Right lobe of liver (tissue), 6 donors: ENCODE measurements at regions not wholly inside any gene's neighbourhood (a gene's known extent, or its start where the extent isn't known, plus 50 kb on each side); places are given as distances from the start of the nearest gene placed in this dataset.

Experiments
- ATAC-seq, 4 donors: fragments of 200-7000 bp; cut with Tn5 transposase; one replicate each; pipeline ENCODE4 v1.9.1; 2020; ENCODE audit warnings: mild to moderate bottlenecking in 4 of 4, moderate library complexity in 4 of 4
- DNase-seq, 3 donors: peaks; one replicate each; pipeline ENCODE4 v3.0.0-alpha.2; 2020
- H3K27ac ChIP-seq, 3 donors: fragments of 200-600 bp; one replicate each; pipeline ENCODE4 v1.8.0; 2022
- H3K27me3 ChIP-seq, 2 donors: fragments of 200-600 bp; one replicate each; pipeline ENCODE4 v1.8.0; 2022
- H3K36me3 ChIP-seq, 4 donors: fragments of 200-600 bp; sonication (generic) in 1 of 4; one replicate each; pipeline versions ENCODE4 v1.5.1 to v1.8.0; 2017 to 2022; ENCODE audit warnings: control low read depth in 1 of 4
- H3K4me1 ChIP-seq, 4 donors: fragments of 200-600 bp; sonication (generic) in 1 of 4; one replicate each; pipeline versions ENCODE4 v1.5.1 to v1.8.0; 2017 to 2022; ENCODE audit warnings: control low read depth in 1 of 4
- H3K4me3 ChIP-seq, 3 donors: fragments of 200-600 bp; one replicate each; pipeline ENCODE4 v1.8.0; 2022
- H3K9me3 ChIP-seq, 4 donors: fragments of 200-600 bp; sonication (generic) in 1 of 4; one replicate each; pipeline versions ENCODE4 v1.5.1 to v1.8.0; 2017 to 2022; ENCODE audit warnings: control low read depth in 1 of 4
- CTCF ChIP-seq, 4 donors: fragments of 200-600 bp in 3 of 4; fragments of 450-650 bp in 1 of 4; IDR thresholded peaks; one replicate each; pipeline versions ENCODE4 v1.5.1 to v1.8.0; 2016 to 2022; ENCODE audit warnings: antibody characterized with exemption in 4 of 4, mild to moderate bottlenecking in 2 of 4
- POLR2A ChIP-seq: fragments of 450-650 bp; IDR thresholded peaks from one replicate; pipeline ENCODE4 v1.6.1; 2017; ENCODE audit warnings: antibody characterized with exemption, mild to moderate bottlenecking
- WGBS: methylation state at CpG from one replicate; pipeline ENCODE4 v1.1.6; 2018; ENCODE audit warnings: low coverage, low lambda C conversion rate; ENCODE audit not compliant: insufficient coverage; ENCODE audit errors: missing lambda C conversion rate; 5-methylcytosine and 5-hydroxymethylcytosine counted together
- intact Hi-C, 2 donors: fragments of 100-400 bp; cut with DNase I; formaldehyde crosslinking; loops; one replicate each; pipeline versions ENCODE4 v1.11.2 to v1.14.1; 2022
- small RNA-seq, 2 experiments: library from RNA; depleted of rRNA; stranded (forward); fragments of <200 nt; gene quantifications; one replicate each; pipeline ENCODE3, GENCODE V24; 2016
- donor health status: DM: no; HTN: yes; CAD: no.
- donor health status: DM: no; HTN: no; CAD: no.
- donor health status: DM: no; HTN: no; CAD: no.
- donor health status: DM: no; HTN: yes; CAD: no.
- donor health status: DM: no; HTN: yes; CAD: no.

- no peaks in the 10 kb centered on the region for H3K36me3 ChIP-seq
- WGBS: 100% methylated on average over 1 of the region's 1 CpG
- ATAC-seq (no peak), DNase-seq (no peak)
- H3K9me3 ChIP-seq: no peaks in the 10 kb centered on the region
- TF ChIP-seq CTCF (IDR thresholded peaks at IDR 0.05): no peak
- no peak for TF ChIP-seq POLR2A
- no peaks in the 10 kb centered on the region for H3K27me3 ChIP-seq
- H3K27ac ChIP-seq: no peak overlapping the region
- intact Hi-C loops: no loop called here
- no peak overlapping the region for H3K4me3 ChIP-seq
- peaks cover 0 to 2% (median 0%) of the 10 kb centered on the region in 4 donors for H3K4me1 ChIP-seq
Observed at GRCh38 chr14:30808576-30808975, 65.8 kb upstream of the COCH start.

- WGBS: 71% methylated on average over 4 of the region's 5 CpGs
- Histone ChIP-seq H3K36me3 (no peaks in the 10 kb centered on the region), H3K4me1 (no peaks in the 10 kb centered on the region), H3K27ac (no peak overlapping the region), H3K4me3 (no peak overlapping the region), H3K9me3 (no peaks in the 10 kb centered on the region), H3K27me3 (no peaks in the 10 kb centered on the region)
- DNase-seq (no peak), ATAC-seq (no peak)
- TF ChIP-seq CTCF (IDR thresholded peaks at IDR 0.05) (no peak), POLR2A (no peak)
- intact Hi-C loops: no loop called here
Observed at GRCh38 chr14:30813216-30813615, 61.1 kb upstream of the COCH start.

- WGBS: 91% methylated on average over 4 of the region's 4 CpGs
- ATAC-seq (no peak), DNase-seq (no peak)
- Histone ChIP-seq H3K4me3 (no peak overlapping the region), H3K9me3 (no peaks in the 10 kb centered on the region), H3K27me3 (no peaks in the 10 kb centered on the region), H3K4me1 (no peaks in the 10 kb centered on the region), H3K36me3 (no peaks in the 10 kb centered on the region), H3K27ac (no peak overlapping the region)
- intact Hi-C loops: no loop called here
- no peak for TF ChIP-seq POLR2A
- TF ChIP-seq CTCF (IDR thresholded peaks at IDR 0.05): no peak
Observed at GRCh38 chr14:30820674-30821073, 53.7 kb upstream of the COCH start.

DNA sequence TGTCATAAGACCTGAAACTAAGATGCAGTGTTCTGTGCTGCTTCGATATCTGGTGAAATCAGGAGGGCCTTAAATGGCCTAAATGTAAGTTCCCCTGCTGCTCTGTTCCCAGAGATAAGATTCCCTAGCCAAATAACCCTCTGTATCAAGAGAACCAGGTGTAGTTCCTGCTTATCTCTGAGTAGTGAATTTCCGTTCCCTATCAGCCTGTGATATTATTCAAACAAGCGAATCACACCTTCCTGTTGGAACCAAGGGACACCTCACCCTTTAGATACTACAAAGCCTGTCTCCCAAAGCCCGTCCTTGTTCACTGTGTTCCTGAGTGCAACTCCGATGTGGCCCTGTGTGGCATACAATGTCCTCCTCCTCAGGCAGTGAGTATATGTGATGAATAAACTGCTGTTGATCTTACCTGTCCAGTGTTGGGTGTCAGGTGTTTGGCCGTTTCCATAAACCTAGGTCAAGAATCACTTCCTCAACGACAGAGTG lies 52.2 kb upstream of the COCH start:
- intact Hi-C loops: no loop called here
- Histone ChIP-seq H3K4me1 (no peaks in the 10 kb centered on the region), H3K36me3 (no peaks in the 10 kb centered on the region), H3K4me3 (no peak overlapping the region), H3K9me3 (no peaks in the 10 kb centered on the region), H3K27ac (no peak overlapping the region), H3K27me3 (no peaks in the 10 kb centered on the region)
- 48% methylated on average over 6 of the region's 7 CpGs for WGBS
- DNase-seq (no peak), ATAC-seq (no peak)
- TF ChIP-seq CTCF (IDR thresholded peaks at IDR 0.05): no peak
- TF ChIP-seq POLR2A: no peak

Small RNA genes lying in the stretch of these regions (small RNA-seq; reads per million reads assigned to genes)
- 0 reads per million in 2 experiments for gene AL049830.2
